ENCODE measurements at regions not wholly inside any gene's neighbourhood (a gene's known extent, or its start where the extent isn't known, plus 50 kb on each side); places are given as distances from the start of the nearest gene placed in this dataset.

- no peak overlapping the region for H3K4me3 Mint-ChIP-seq
- no peak for DNase-seq (ENCODE audit: low spot score)
- H3K27me3 Mint-ChIP-seq (ENCODE audit: insufficient read depth), result peaks cover 2% of the 10 kb centered on the region
- no peaks in the 10 kb centered on the region for H3K36me3 Mint-ChIP-seq (ENCODE audit: low read depth)
- intact Hi-C loops (cut with micrococcal nuclease), result no loop called here
- no peaks in the 10 kb centered on the region for H3K9me3 Mint-ChIP-seq
- H3K4me1 Mint-ChIP-seq (ENCODE audit: low read depth), result no peaks in the 10 kb centered on the region
- H3K27ac Mint-ChIP-seq, result no peak overlapping the region
These were observed 155.5 kb downstream of the LINC00237 start for GRCh38 chr20:20950620-20951019.

GRCh38 chr20:20946122-20946759 lies 159.9 kb downstream of the LINC00237 start:
- H3K4me1 Mint-ChIP-seq (ENCODE audit: low read depth), result no peaks in the 10 kb centered on the region
- no peak overlapping the region for H3K27ac Mint-ChIP-seq
- H3K27me3 Mint-ChIP-seq (ENCODE audit: insufficient read depth), result peaks cover 2% of the 10 kb centered on the region
- intact Hi-C loops (cut with micrococcal nuclease), result no loop called here
- no peak for DNase-seq (ENCODE audit: low spot score)
- H3K36me3 Mint-ChIP-seq (ENCODE audit: low read depth), result no peaks in the 10 kb centered on the region
- no peak overlapping the region for H3K4me3 Mint-ChIP-seq
- no peaks in the 10 kb centered on the region for H3K9me3 Mint-ChIP-seq

DNA sequence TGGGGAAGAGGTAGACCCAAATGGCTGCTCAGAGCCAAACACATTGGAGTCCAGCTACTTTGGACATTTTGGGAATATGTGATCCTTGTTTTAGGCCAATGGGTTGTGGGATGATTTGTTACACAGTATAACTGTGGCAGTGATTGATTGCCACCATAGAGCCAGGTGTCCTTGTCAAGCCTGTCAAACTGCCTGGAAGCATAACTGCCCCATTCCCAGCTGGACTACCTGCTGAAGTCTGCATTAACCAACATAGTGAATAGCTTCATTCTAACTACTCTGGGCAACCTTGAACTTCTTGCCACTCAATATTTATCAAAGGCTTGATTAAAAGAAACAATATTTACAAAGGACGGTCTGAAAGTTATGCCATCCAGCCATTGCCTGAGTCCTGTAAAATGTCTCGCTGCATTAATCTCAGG lies 164.7 kb downstream of the LINC00237 start:
- Mint-ChIP-seq H3K4me3 (no peak overlapping the region), H3K36me3 (ENCODE audit: low read depth) (no peaks in the 10 kb centered on the region), H3K9me3 (no peaks in the 10 kb centered on the region), H3K4me1 (ENCODE audit: low read depth) (no peaks in the 10 kb centered on the region), H3K27me3 (ENCODE audit: insufficient read depth) (no peaks in the 10 kb centered on the region), H3K27ac (no peak overlapping the region)
- intact Hi-C loops (cut with micrococcal nuclease), result no loop called here
- no peak for DNase-seq (ENCODE audit: low spot score)

DNA sequence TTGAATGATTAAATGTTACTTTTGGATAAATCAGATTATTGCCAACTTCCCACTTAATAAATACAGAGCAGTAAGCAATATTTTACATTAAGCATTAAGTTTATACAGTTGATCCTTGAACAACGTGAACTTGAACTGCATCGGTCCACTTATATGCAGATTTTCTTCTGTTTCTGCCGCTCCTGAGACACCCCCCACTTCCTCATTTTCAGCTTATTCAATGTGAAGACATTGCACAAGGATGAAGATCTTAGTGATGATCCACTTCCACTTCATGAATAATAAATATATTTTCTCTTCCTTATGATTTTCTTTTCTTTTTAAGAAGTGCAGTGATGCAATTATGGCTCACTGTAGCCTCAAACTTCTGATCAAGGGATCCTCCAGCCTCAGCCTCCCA lies 167.2 kb downstream of the LINC00237 start:
- H3K9me3 Mint-ChIP-seq, result no peaks in the 10 kb centered on the region
- no peaks in the 10 kb centered on the region for H3K27me3 Mint-ChIP-seq (ENCODE audit: insufficient read depth)
- no peak for DNase-seq (ENCODE audit: low spot score)
- no peaks in the 10 kb centered on the region for H3K36me3 Mint-ChIP-seq (ENCODE audit: low read depth)
- no peak overlapping the region for H3K4me3 Mint-ChIP-seq
- no peaks in the 10 kb centered on the region for H3K4me1 Mint-ChIP-seq (ENCODE audit: low read depth)
- H3K27ac Mint-ChIP-seq, result no peak overlapping the region
- intact Hi-C loops (cut with micrococcal nuclease), result no loop called here

DNA sequence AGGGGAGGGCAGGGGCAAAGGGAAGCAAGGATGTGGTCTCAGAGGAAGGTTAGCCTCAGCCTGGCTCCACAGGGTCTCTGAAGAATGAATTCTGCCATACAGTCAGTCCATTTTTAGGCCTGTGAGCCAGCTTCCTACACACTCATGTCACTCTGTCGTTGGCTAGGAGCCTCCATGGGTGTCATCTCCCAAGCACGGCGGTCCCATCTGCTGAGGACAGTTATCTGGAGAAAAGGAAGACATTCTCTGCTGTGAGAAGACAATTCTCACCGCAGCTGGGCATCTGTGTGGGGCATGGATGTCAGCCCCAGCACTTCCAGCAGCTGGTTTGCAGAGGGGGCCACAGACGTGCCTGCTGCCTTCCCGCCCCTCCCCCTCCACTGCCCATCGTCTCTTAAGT lies 167.6 kb downstream of the LINC00237 start:
- intact Hi-C loops (cut with micrococcal nuclease), result no loop called here
- no peaks in the 10 kb centered on the region for H3K4me1 Mint-ChIP-seq (ENCODE audit: low read depth)

DNA sequence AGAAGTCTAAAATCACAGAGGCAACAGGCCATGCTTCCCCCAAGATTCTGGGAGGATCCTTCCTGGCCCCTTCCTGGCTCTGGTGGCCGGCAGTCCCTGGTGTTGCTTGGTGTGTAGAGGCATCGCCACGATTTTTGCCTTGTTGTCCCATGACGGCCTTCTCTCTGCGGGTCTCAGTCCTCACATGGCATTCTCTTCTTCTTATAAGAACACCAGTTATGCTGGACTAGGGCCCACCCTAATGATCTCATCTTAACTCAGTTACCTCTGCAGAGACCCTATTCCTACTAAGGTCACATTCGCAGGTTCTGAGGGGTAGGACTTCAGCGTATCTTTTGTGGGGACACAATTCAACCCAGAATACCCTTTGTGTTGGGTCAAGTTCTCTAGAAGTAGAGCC lies 168.0 kb downstream of the LINC00237 start:
- H3K4me1 Mint-ChIP-seq (ENCODE audit: low read depth), result no peaks in the 10 kb centered on the region
- no peak overlapping the region for H3K4me3 Mint-ChIP-seq
- H3K27ac Mint-ChIP-seq, result no peak overlapping the region
- intact Hi-C loops (cut with micrococcal nuclease), result no loop called here
- H3K9me3 Mint-ChIP-seq, result no peaks in the 10 kb centered on the region
- H3K36me3 Mint-ChIP-seq (ENCODE audit: low read depth), result no peaks in the 10 kb centered on the region
- no peaks in the 10 kb centered on the region for H3K27me3 Mint-ChIP-seq (ENCODE audit: insufficient read depth)
- no peak for DNase-seq (ENCODE audit: low spot score)

More for the DNA sequence above, 167.6 kb downstream of the LINC00237 start:
- Mint-ChIP-seq H3K4me3 (no peak overlapping the region), H3K9me3 (no peaks in the 10 kb centered on the region), H3K27ac (no peak overlapping the region), H3K27me3 (ENCODE audit: insufficient read depth) (no peaks in the 10 kb centered on the region), H3K36me3 (ENCODE audit: low read depth) (no peaks in the 10 kb centered on the region)
- DNase-seq (ENCODE audit: low spot score), result no peak

- no peak overlapping the region for H3K27ac Mint-ChIP-seq
- no peaks in the 10 kb centered on the region for H3K36me3 Mint-ChIP-seq (ENCODE audit: low read depth)
- no peaks in the 10 kb centered on the region for H3K4me1 Mint-ChIP-seq (ENCODE audit: low read depth)
- DNase-seq (ENCODE audit: low spot score), result no peak
- intact Hi-C loops (cut with micrococcal nuclease), result no loop called here
- H3K4me3 Mint-ChIP-seq, result no peak overlapping the region
- no peaks in the 10 kb centered on the region for H3K27me3 Mint-ChIP-seq (ENCODE audit: insufficient read depth)
- no peaks in the 10 kb centered on the region for H3K9me3 Mint-ChIP-seq
These were observed 172.8 kb downstream of the LINC00237 start for GRCh38 chr20:20933142-20933958.

- no peaks in the 10 kb centered on the region for H3K27me3 Mint-ChIP-seq (ENCODE audit: insufficient read depth)
- no peak for DNase-seq (ENCODE audit: low spot score)
- H3K4me1 Mint-ChIP-seq (ENCODE audit: low read depth), result no peaks in the 10 kb centered on the region
- H3K36me3 Mint-ChIP-seq (ENCODE audit: low read depth), result no peaks in the 10 kb centered on the region
- intact Hi-C loops (cut with micrococcal nuclease), result no loop called here
- no peak overlapping the region for H3K4me3 Mint-ChIP-seq
- no peaks in the 10 kb centered on the region for H3K9me3 Mint-ChIP-seq
- no peak overlapping the region for H3K27ac Mint-ChIP-seq
These were observed 174.0 kb downstream of the LINC00237 start for GRCh38 chr20:20932156-20932555.

GRCh38 chr20:20931632-20932031 lies 174.5 kb downstream of the LINC00237 start:
- Mint-ChIP-seq H3K27me3 (ENCODE audit: insufficient read depth) (no peaks in the 10 kb centered on the region), H3K4me3 (no peak overlapping the region), H3K4me1 (ENCODE audit: low read depth) (no peaks in the 10 kb centered on the region), H3K27ac (no peak overlapping the region), H3K9me3 (no peaks in the 10 kb centered on the region), H3K36me3 (ENCODE audit: low read depth) (no peaks in the 10 kb centered on the region)
- DNase-seq (ENCODE audit: low spot score), result no peak
- intact Hi-C loops (cut with micrococcal nuclease), result no loop called here

- H3K4me3 Mint-ChIP-seq, result no peak overlapping the region
- no peak overlapping the region for H3K27ac Mint-ChIP-seq
- DNase-seq (ENCODE audit: low spot score), result no peak
- no peaks in the 10 kb centered on the region for H3K27me3 Mint-ChIP-seq (ENCODE audit: insufficient read depth)
- H3K9me3 Mint-ChIP-seq, result no peaks in the 10 kb centered on the region
- intact Hi-C loops (cut with micrococcal nuclease), result no loop called here
- no peaks in the 10 kb centered on the region for H3K36me3 Mint-ChIP-seq (ENCODE audit: low read depth)
- H3K4me1 Mint-ChIP-seq (ENCODE audit: low read depth), result no peaks in the 10 kb centered on the region
These were observed 175.1 kb downstream of the LINC00237 start for GRCh38 chr20:20931024-20931423.

GRCh38 chr20:20930500-20930899 lies 175.7 kb downstream of the LINC00237 start:
- H3K4me1 Mint-ChIP-seq (ENCODE audit: low read depth), result no peaks in the 10 kb centered on the region
- H3K27ac Mint-ChIP-seq, result no peak overlapping the region
- no peak overlapping the region for H3K4me3 Mint-ChIP-seq
- no peak for DNase-seq (ENCODE audit: low spot score)
- H3K9me3 Mint-ChIP-seq, result no peaks in the 10 kb centered on the region
- no peaks in the 10 kb centered on the region for H3K27me3 Mint-ChIP-seq (ENCODE audit: insufficient read depth)
- intact Hi-C loops (cut with micrococcal nuclease), result no loop called here
- no peaks in the 10 kb centered on the region for H3K36me3 Mint-ChIP-seq (ENCODE audit: low read depth)

GRCh38 chr20:20929341-20929740 lies 176.8 kb downstream of the LINC00237 start:
- Mint-ChIP-seq H3K4me1 (ENCODE audit: low read depth) (no peaks in the 10 kb centered on the region), H3K27ac (no peak overlapping the region), H3K36me3 (ENCODE audit: low read depth) (no peaks in the 10 kb centered on the region), H3K9me3 (no peaks in the 10 kb centered on the region), H3K27me3 (ENCODE audit: insufficient read depth) (no peaks in the 10 kb centered on the region), H3K4me3 (no peak overlapping the region)
- intact Hi-C loops (cut with micrococcal nuclease), result no loop called here
- no peak for DNase-seq (ENCODE audit: low spot score)

DNA sequence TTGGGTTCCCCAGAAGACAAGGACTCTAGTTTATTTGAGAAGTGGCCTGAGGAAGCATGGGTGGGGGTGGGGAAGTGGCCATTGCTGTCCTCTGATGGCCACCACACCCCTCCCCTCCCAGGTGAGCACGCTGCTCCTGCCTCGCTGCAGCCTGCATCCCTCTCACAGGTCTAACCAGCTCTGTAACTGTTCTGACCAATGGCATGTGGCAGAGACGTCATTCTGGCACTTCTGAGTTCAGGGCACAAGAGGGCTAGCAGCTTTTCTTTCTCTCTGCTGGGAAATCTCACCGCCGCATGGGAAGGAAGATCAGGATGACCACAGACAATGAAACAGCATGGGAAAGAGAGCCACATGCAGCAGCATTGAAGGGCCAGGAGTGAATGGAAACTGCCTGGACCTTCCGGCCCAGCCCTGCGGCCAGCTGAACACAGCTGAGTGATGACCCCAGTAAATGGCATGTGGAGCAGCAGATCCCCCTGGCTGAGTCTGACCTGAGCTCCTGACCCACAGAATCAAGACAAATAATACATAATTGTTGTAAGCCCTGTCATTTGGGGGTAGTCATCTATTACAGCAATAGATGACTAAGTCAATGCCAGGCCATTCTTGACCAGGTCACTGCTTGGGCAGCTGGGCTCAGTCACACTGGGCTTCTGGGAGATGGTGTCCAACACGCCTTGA lies 179.8 kb downstream of the LINC00237 start:
- no peaks in the 10 kb centered on the region for H3K27me3 Mint-ChIP-seq (ENCODE audit: insufficient read depth)
- no peak overlapping the region for H3K4me3 Mint-ChIP-seq
- no peak for DNase-seq (ENCODE audit: low spot score)
- intact Hi-C loops (cut with micrococcal nuclease), result no loop called here
- no peak overlapping the region for H3K27ac Mint-ChIP-seq
- H3K9me3 Mint-ChIP-seq, result no peaks in the 10 kb centered on the region
- H3K36me3 Mint-ChIP-seq (ENCODE audit: low read depth), result no peaks in the 10 kb centered on the region
- H3K4me1 Mint-ChIP-seq (ENCODE audit: low read depth), result no peaks in the 10 kb centered on the region

Data from activated T-helper 1 cell treated with anti-CD3 and anti-CD28 coated beads, Interleukin-12 subunit alpha, Interleukin-12 subunit beta, Interleukin-2, Interleukin-4 antibody, amounts not matched to agents 30 ng/mL and 10 ng/mL and 1 ng/mL, durations not matched to agents 14 hours and 24 hours and 36 hours (primary cell).